ENCODE measurements at regions not wholly inside any gene's neighbourhood (a gene's known extent, or its start where the extent isn't known, plus 50 kb on each side); places are given as distances from the start of the nearest gene placed in this dataset.

GRCh38 chr16:62853887-62854286 is 817.6 kb upstream of the CDH8 start:
- Histone ChIP-seq H2AFZ (ENCODE audit: low read length) (no peak overlapping the region), H3K36me3 (ENCODE audit: insufficient read depth, low read length) (no peaks in the 10 kb centered on the region)
- no peak for TF ChIP-seq CTCF (IDR thresholded peaks at IDR 0.05; ENCODE audit: extremely low read depth, low read depth, low read length)

GRCh38 chr16:62846399-62847057 is 810.3 kb upstream of the CDH8 start:
- H4K20me1 ChIP-seq (ENCODE audit: insufficient read depth, low read length) = no peaks in the 10 kb centered on the region
- H3K9me3 ChIP-seq (ENCODE audit: low read depth, low read length) = no peaks in the 10 kb centered on the region
- no peak overlapping the region for H2AFZ ChIP-seq (ENCODE audit: low read length)
- H3K79me2 ChIP-seq (ENCODE audit: insufficient read depth, low read length) = no peaks in the 10 kb centered on the region
- H3K27me3 ChIP-seq (ENCODE audit: insufficient read depth, low read length) = no peaks in the 10 kb centered on the region
- H3K4me3 ChIP-seq (ENCODE audit: insufficient read depth, low read length) = no peak overlapping the region
- TF ChIP-seq CTCF (IDR thresholded peaks at IDR 0.05; ENCODE audit: extremely low read depth, low read depth, low read length) = no peak
- H3K36me3 ChIP-seq (ENCODE audit: insufficient read depth, low read length) = no peaks in the 10 kb centered on the region
- H3K4me2 ChIP-seq (ENCODE audit: insufficient read depth, low read length) = no peak overlapping the region
- H3K4me1 ChIP-seq (ENCODE audit: insufficient read depth, low read length) = no peaks in the 10 kb centered on the region
- H3K27ac ChIP-seq (ENCODE audit: low read depth, low read length) = no peak overlapping the region
- DNase-seq (ENCODE audit: insufficient read length, low spot score, missing footprints) = no peak

More at GRCh38 chr16:62853887-62854286, 817.6 kb upstream of the CDH8 start:
- H3K4me3 ChIP-seq (ENCODE audit: insufficient read depth, low read length) = no peak overlapping the region
- no peak overlapping the region for H3K27ac ChIP-seq (ENCODE audit: low read depth, low read length)
- H3K4me2 ChIP-seq (ENCODE audit: insufficient read depth, low read length) = no peak overlapping the region
- no peak for DNase-seq (ENCODE audit: insufficient read length, low spot score, missing footprints)
- H3K9me3 ChIP-seq (ENCODE audit: low read depth, low read length) = peaks cover 2% of the 10 kb centered on the region
- H3K4me1 ChIP-seq (ENCODE audit: insufficient read depth, low read length) = no peaks in the 10 kb centered on the region
- no peaks in the 10 kb centered on the region for H4K20me1 ChIP-seq (ENCODE audit: insufficient read depth, low read length)
- H3K79me2 ChIP-seq (ENCODE audit: insufficient read depth, low read length) = no peaks in the 10 kb centered on the region
- no peaks in the 10 kb centered on the region for H3K27me3 ChIP-seq (ENCODE audit: insufficient read depth, low read length)

GRCh38 chr16:62832214-62832613 is 796.0 kb upstream of the CDH8 start:
- Histone ChIP-seq H3K27me3 (ENCODE audit: insufficient read depth, low read length) (no peaks in the 10 kb centered on the region), H2AFZ (ENCODE audit: low read length) (no peak overlapping the region), H3K27ac (ENCODE audit: low read depth, low read length) (no peak overlapping the region), H3K36me3 (ENCODE audit: insufficient read depth, low read length) (no peaks in the 10 kb centered on the region), H3K9me3 (ENCODE audit: low read depth, low read length) (no peaks in the 10 kb centered on the region), H3K4me1 (ENCODE audit: insufficient read depth, low read length) (no peaks in the 10 kb centered on the region), H3K79me2 (ENCODE audit: insufficient read depth, low read length) (no peaks in the 10 kb centered on the region), H4K20me1 (ENCODE audit: insufficient read depth, low read length) (no peaks in the 10 kb centered on the region), H3K4me3 (ENCODE audit: insufficient read depth, low read length) (no peak overlapping the region), H3K4me2 (ENCODE audit: insufficient read depth, low read length) (no peak overlapping the region)
- TF ChIP-seq CTCF (IDR thresholded peaks at IDR 0.05; ENCODE audit: extremely low read depth, low read depth, low read length) = no peak
- DNase-seq (ENCODE audit: insufficient read length, low spot score, missing footprints) = no peak

- no peaks in the 10 kb centered on the region for H3K79me2 ChIP-seq (ENCODE audit: insufficient read depth, low read length)
- H3K4me3 ChIP-seq (ENCODE audit: insufficient read depth, low read length) = no peak overlapping the region
- no peak overlapping the region for H2AFZ ChIP-seq (ENCODE audit: low read length)
- DNase-seq (ENCODE audit: insufficient read length, low spot score, missing footprints) = no peak
- H4K20me1 ChIP-seq (ENCODE audit: insufficient read depth, low read length) = no peaks in the 10 kb centered on the region
- no peaks in the 10 kb centered on the region for H3K9me3 ChIP-seq (ENCODE audit: low read depth, low read length)
- no peak for TF ChIP-seq CTCF (IDR thresholded peaks at IDR 0.05; ENCODE audit: extremely low read depth, low read depth, low read length)
- no peaks in the 10 kb centered on the region for H3K4me1 ChIP-seq (ENCODE audit: insufficient read depth, low read length)
- no peak overlapping the region for H3K4me2 ChIP-seq (ENCODE audit: insufficient read depth, low read length)
- no peaks in the 10 kb centered on the region for H3K27me3 ChIP-seq (ENCODE audit: insufficient read depth, low read length)
- H3K27ac ChIP-seq (ENCODE audit: low read depth, low read length) = no peak overlapping the region
- H3K36me3 ChIP-seq (ENCODE audit: insufficient read depth, low read length) = no peaks in the 10 kb centered on the region
These were observed 795.1 kb upstream of the CDH8 start for GRCh38 chr16:62831235-62831850.

Measured in osteoblast (primary cell).